C1 segment of cervical spinal cord (tissue), 14 donors: ENCODE measurements at regions not wholly inside any gene's neighbourhood (a gene's known extent, or its start where the extent isn't known, plus 50 kb on each side); places are given as distances from the start of the nearest gene placed in this dataset.

Source experiments
- DNase-seq, 14 donors: peaks; one replicate each; lab custom pipeline; 2025; lab: John Stamatoyannopoulos, UW

DNA sequence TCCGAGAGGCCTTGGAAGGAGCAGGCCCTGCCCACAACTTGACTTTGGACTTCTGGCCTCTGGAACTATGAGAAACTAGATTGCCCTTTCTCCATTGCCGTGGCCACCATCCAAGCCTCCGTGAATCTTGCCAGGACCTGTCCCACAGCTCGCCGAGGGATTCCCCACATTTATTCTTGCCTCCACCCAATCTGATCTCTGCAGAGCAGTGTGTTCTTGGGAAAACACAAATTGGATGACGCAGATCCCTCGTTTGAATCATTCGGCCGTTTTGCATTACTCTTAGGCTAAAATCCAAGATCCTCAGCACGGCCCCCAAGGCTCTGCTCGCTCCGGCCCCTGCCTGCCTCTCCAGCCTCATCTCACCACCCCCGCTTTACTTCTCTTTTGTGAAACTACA lies 364.2 kb downstream of the ZNF516 start:
- no peak for DNase-seq

DNA sequence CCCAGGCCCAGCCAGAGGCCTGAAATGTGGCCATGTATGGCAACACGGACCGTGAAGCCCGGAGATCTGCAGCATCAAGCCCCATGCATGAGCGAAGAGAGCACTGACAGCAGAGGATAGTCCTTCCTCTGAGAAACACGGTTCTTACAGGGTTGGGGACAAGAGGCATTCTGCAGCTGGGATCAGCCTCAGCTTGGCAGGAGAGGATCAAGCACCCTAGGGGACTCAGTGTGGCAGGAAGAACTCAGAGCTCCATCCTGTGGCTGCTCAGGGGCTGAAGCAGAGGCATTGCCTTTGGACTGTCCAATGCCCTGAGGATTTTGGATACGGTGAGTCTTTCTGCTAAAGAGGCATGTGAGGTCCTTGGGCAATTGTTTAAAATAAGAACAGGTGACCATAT lies 368.7 kb downstream of the ZNF516 start:
- DNase-seq, result no peak

GRCh38 chr18:76121011-76121410 lies 374.0 kb downstream of the ZNF516 start:
- no peak for DNase-seq

GRCh38 chr18:76115580-76115979 lies 379.5 kb downstream of the ZNF516 start:
- DNase-seq, result no peak

GRCh38 chr18:76113101-76113500 lies 381.9 kb downstream of the ZNF516 start:
- DNase-seq, result no peak

GRCh38 chr18:76102626-76103025 lies 392.4 kb downstream of the ZNF516 start:
- no peak for DNase-seq

DNA sequence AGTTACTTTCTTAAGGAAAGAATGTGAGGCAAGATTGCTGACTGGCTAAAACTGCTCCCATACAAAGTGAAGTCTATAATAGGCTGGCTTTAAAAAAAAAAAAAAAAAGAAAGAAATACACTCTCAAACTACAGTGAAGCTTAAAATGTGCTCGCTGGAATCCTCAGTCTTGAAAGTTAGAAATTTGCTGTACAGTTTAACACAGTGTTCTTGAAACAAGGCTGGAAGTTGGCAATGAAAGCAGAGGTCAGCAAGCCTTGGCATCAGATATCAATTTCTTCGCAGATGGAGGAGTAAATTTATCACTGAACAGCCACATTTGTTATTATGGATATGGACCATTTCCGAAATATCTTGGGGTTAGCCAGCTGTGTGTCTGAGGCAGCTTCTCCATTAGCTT lies 392.9 kb downstream of the ZNF516 start:
- no peak for DNase-seq

GRCh38 chr18:76099931-76100457 lies 395.0 kb downstream of the ZNF516 start:
- no peak for DNase-seq

- DNase-seq, result no peak
These were observed 396.2 kb downstream of the ZNF516 start for GRCh38 chr18:76098674-76099411.

DNA sequence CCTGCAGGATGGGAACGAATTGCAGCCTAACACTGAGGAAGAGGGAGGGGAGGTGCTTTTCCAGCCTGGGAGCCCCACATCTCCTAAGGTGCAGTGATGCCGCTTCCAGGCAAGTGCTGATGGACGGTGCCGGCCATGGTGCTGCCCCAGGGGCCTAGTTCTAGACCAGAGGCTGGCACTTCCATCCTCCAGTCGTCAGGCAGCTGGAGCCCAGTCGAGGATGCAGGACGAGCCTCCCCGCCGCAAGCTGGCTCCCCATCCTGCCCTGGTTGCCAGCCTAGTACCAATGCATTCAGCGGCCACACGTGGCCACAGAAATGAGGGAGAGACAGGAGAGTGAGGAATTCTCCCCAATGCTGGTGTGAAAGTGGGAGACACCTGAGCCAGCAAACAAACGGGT lies 413.5 kb downstream of the ZNF516 start:
- DNase-seq, result no peak

DNA sequence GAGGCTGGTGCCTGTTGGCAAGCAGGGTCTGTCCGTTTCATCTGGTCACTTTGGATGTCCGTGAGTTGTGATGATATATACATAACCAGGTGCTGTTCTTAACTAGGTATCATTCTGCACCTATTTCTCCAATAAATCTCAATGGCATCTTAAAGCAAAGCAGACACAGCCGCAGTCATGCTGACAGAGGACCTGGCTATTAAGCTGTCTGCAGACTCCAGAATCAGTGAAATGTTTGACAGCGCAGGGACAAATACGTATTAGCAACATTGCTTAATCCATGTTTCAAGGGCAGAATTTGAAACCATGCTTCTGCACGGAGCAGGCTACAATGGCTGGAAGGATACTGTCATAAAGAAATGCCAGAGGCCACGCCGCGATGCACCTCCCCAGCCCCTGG lies 414.6 kb downstream of the ZNF516 start:
- no peak for DNase-seq

DNA sequence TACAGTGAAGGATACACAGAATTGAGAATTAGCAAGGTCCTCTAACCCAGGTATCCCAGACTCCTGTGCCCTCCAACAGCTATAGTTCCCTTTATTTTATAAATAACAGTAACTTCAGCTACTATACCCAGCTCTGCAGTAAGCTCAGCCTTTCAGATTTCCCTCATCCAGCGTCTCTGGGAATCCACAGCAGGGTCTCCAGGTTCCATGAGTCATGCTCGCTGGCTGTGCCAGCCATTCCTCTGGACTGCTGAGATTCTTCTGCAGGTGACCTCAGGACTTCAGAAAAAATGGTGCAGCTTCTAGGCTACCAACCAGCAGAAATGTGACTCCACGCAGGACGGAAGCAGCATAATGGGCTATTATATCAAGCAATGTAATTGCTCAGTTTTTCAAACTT lies 419.3 kb downstream of the ZNF516 start:
- no peak for DNase-seq

- DNase-seq, result no peak
These were observed 430.0 kb downstream of the ZNF516 start for GRCh38 chr18:76064998-76065397.

DNA sequence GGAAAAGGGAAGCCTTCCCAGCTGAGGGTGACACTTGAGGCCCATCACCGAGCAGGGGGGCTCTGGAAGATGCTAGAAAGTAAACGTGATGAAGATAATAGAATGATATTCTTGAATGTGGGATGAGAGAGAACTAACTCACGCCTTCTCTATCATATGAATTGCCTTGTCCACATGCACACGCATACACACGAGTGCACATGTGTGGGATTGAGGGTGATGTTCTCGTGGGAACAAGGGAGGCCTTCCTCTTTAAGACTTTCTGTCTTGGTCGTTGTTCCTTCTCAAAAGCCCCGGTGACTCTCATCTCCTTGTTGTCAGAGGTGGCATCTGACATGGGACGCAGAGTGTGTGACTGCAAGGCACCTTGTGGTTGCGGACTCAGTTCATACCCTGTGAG lies 436.9 kb downstream of the ZNF516 start:
- no peak for DNase-seq

GRCh38 chr18:76057386-76057785 lies 437.7 kb downstream of the ZNF516 start:
- DNase-seq, result no peak

DNA sequence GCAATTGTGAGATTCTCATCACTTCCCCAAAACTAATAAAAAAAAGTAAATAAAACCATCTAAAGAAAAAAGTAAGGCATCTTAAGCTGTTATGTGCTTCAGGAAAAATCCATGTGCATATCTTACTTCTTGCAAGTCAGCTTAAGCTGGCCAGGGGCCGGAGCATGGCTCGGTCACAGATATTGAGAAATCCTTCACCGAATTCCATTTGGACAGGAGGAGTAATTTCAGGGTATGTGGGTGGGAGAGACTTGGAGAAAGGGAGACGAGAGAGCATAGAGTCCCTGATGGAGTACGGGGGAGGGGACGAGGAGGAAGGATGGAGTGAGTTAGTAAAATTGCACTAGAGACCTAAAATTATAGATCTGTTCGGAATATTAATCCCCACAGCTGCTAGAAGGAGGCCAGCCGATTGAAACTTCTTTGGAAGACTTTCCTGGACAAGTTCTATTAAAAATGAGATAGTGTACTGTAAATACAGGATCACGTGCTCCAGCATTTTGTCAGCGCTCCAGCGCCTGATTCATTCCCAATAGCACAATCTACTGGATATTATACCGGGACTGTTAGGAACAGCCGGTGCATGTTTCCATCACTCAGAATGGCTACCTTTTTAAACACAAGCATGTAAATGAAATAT lies 438.5 kb downstream of the ZNF516 start:
- DNase-seq, result no peak

DNA sequence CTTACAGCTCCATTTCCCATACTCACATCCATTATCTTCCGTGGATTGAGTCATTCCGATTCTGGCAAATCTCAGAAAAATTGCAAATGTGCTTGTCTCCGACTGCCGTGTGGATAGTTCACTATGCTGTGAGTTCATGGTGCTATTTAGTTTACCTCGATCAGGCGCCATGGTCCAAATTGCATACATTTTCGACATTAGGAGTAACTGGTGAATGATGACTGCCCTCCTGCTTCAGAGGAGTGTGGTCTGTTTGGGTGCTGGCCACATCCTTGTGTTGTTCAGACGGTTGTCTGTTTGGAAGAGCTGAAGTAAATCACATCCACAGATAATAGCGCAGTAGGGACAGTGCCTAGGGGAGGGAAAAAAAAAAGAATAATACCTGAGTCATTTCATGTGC lies 439.5 kb downstream of the ZNF516 start:
- DNase-seq, result no peak

DNA sequence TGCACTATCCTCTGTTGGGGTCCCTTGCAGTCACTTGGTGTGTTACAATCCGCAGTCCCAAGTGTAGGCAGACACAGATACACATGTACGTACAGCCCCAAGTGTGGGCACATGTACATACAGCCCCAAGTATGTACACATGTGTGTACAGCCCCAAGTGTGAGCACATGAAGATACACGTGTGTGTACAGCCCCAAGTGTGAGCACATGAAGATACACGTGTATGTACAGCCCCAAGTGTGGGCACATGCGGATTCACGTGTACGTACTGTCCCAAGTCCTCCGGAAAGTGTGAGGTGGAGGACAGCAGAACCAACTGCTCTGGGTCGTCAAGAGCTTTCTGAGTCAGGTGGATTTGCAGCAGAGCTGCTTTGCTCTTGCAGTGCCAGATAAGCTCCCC lies 440.0 kb downstream of the ZNF516 start:
- DNase-seq, result no peak

DNA sequence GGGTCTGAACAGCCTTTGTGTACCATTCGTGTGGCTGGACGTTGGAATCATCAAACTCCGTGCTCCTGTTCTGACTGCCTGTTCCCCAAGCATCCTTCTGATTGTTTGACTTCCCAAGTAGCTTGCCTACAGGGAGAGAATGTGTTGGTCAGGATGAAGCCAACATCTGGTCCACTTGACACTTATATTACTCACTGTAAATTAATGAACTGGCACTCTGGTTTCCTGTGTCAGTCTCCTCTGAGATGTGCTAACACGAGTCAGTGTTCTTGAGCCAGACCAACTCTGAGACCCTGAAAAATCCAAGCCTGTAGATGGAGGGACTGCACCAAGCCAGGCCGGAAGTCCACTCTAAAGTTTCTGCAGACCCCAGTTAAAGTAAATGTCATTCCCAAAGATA lies 440.9 kb downstream of the ZNF516 start:
- DNase-seq, result no peak

DNA sequence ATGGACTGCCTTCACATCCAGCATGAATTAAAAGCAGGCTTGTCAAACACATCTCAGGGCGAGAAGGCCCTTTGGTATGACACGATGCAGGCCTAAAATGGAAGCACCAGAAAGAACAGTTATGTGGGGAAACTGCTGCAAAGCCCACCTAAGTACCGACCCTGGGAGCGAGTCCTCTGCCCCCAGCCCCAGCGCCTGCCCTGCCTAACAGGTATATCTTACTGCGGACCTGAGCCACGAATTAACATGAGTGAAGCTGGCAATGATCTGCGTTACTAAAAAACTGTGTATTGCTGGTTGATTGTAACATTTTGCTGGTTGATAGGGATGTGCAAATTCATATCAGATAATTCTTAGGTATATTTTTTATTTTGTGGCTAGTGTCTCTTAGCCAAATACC lies 441.5 kb downstream of the ZNF516 start:
- DNase-seq, result no peak

- no peak for DNase-seq
These were observed 442.8 kb downstream of the ZNF516 start for GRCh38 chr18:76052227-76052595.

DNA sequence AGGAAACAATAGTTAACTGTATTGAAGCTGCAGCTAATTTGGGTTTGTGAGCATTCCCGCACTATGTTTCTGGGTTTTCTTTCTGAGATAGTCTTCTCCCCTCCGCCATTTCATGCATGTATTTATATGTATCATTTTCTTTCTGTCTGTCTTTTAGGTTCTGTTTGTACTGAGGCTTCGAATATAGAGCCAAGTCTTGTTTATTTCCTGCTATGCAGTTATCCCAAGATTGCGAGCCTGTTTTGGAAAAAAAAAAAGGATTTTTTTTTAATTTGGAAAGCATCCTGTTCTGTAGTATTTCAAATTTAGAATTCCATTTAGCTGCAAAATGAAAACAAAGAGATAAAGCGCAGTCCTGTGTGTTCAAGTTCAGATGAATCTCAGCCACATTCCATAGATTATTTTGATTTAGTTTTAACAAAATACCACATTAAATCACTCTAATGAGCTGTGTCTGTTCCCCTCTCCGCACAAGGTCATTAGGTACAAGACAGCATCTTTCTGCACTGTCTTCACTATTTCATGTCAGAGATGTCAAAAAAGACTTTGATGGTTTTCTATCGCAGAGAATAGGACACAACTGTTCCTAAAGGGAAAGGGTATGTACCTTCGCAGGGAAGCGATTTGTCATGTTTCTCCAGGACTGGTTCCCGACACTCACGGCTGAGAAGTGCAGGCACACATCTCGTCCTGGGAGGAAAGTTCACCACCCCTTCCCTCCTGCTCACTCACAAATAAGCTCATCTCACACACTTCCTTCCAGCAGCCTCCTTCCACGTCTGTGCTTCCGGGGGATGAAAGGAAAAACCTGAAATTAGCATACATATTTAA lies 443.4 kb downstream of the ZNF516 start:
- no peak for DNase-seq

DNA sequence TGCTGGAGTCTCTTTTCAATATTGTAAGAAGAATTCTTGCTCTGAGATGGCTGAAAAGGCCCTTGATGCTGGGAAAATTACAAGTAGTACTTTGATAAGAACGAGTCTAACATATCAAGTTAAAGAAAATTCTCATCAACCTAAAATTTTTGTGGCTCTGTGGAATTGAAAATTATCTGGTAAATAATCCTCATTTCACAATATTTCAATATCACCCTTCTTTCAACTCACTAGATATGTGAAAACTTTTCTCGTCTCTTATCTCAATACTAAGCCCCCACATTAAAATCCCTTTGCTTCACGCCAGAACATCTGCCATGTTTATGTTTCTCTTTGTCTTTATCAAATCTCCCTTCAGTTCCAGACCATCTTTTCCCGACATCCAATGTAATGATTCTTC lies 448.8 kb downstream of the ZNF516 start:
- DNase-seq, result no peak
